ENCODE measurements at regions not wholly inside any gene's neighbourhood (a gene's known extent, or its start where the extent isn't known, plus 50 kb on each side); places are given as distances from the start of the nearest gene placed in this dataset.

DNA sequence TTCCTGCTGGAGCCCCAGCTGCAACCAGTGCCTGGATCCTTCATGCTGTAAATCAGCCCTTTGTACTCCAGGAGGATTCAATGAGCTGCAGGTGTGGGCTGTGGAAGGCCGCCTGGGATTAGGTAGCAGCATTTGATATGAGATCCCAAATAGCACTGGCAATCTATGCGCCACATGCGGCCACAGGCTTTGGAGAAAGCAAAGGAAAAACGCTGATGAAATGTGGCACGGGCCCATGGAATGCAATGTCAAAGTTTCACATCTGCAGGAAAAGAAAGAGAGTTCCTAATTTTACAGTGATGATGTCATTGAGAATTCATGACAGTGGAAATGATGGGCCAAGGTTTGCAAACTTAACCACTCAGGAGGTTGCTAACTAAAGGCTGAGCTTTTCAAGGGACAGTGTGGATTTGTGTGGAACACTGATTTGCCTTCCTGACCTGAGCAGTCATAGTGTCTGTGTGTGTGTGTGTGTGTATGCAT, 216.4 kb upstream of the OSR1 start:
- DNase-seq (ENCODE audit: low read depth) = peak; percentile 81

DNA sequence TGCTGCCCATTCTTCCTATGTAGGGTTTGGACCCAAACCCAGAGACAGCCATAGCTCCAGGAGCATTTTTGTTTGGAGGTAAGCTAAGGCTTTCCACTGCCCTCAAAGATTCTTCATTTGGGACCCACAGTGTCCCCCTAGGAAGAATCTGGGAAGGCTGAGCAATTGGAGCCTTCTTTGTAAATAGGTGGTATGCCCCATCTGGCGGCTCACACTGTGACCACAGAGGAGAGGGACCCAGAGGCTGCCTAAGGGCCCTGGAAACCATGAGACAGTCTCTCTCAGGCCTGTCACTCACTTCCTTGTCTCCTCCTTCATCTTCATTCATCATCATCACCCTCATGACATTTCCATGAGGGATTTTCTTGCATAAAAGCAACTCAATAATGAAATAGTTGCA, 215.4 kb upstream of the OSR1 start:
- TF ChIP-seq, protein P1, sequence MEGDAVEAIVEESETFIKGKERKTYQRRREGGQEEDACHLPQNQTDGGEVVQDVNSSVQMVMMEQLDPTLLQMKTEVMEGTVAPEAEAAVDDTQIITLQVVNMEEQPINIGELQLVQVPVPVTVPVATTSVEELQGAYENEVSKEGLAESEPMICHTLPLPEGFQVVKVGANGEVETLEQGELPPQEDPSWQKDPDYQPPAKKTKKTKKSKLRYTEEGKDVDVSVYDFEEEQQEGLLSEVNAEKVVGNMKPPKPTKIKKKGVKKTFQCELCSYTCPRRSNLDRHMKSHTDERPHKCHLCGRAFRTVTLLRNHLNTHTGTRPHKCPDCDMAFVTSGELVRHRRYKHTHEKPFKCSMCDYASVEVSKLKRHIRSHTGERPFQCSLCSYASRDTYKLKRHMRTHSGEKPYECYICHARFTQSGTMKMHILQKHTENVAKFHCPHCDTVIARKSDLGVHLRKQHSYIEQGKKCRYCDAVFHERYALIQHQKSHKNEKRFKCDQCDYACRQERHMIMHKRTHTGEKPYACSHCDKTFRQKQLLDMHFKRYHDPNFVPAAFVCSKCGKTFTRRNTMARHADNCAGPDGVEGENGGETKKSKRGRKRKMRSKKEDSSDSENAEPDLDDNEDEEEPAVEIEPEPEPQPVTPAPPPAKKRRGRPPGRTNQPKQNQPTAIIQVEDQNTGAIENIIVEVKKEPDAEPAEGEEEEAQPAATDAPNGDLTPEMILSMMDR (conservative IDR thresholded peaks at IDR 0.05; ENCODE audit: low read depth, low read length) = no peak
- H3K4me3 ChIP-seq (ENCODE audit: low read depth, low read length) = no peak overlapping the region
- no peak for DNase-seq (ENCODE audit: low read depth)

More for the DNA sequence above, 216.4 kb upstream of the OSR1 start:
- no peak overlapping the region for H3K4me3 ChIP-seq (ENCODE audit: low read depth, low read length)
- TF ChIP-seq, protein P1 (conservative IDR thresholded peaks at IDR 0.05; ENCODE audit: low read depth, low read length) = no peak

DNA sequence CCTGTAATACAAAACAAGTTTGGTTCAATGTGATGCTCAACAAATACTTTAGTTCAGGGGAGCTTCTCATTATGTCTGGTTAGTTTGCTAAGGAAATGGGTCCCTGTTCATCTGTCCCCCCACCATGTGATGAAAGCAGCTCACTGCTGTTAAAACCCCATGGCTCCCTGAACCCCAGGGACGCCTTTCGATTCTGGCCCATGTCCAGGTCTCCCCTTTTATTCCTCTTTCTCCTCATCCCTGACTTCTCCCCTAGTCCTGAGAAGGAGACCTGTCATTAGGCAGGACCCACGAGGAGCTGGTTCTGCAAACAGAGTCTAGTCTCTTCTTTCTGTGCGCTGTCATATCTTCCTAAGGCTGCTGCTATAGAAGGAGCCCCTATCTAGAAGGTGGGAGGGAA, 213.3 kb upstream of the OSR1 start:
- TF ChIP-seq, protein P1 (conservative IDR thresholded peaks at IDR 0.05; ENCODE audit: low read depth, low read length) = no peak
- no peak overlapping the region for H3K4me3 ChIP-seq (ENCODE audit: low read depth, low read length)
- DNase-seq (ENCODE audit: low read depth) = no peak

DNA sequence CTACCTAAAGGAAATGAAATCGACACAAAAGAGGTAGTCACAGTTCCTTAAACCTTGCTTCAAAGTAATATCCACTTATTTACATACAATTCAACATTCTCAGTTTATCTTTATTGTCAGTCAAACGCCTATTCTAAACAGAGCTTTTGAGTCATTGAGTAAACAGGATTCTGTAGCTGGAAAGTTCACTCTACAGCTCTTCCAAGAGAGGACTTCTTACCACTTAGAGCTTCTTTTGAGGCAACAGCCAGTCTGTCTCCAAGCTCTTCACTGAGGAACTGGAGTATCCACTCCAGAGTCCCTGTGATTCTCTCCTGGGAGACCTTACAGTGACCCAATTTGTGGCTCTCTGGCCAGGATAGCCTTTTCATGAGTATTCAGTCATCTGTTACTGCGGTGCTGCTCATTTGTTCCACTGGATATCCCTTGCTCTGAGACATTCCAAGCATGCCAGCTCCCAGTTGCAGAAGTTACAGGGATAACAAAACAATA, 210.9 kb upstream of the OSR1 start:
- peak; percentile 43 for DNase-seq (ENCODE audit: low read depth)
- TF ChIP-seq, protein P1 (conservative IDR thresholded peaks at IDR 0.05; ENCODE audit: low read depth, low read length) = no peak
- no peak overlapping the region for H3K4me3 ChIP-seq (ENCODE audit: low read depth, low read length)

DNA sequence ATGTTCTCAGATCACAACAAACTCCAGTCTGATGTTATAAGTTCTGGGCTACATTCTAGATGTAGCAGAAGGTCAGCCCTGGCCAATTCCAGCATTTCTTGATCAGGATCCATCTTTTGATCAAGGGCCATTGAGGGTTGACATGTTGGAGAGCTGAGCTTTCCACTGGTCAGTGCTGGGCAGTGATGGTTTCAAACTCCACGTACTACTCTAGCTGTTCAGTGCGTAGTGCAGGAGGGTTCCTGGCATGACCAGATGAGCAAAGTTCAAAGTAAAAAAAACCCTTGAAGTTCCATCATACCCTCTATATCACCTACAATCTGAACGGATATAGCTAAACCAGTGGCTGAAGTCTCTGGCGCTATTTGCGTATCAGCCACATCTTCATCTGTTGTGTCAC, 210.4 kb upstream of the OSR1 start:
- H3K4me3 ChIP-seq (ENCODE audit: low read depth, low read length) = no peak overlapping the region
- TF ChIP-seq, protein P1 (conservative IDR thresholded peaks at IDR 0.05; ENCODE audit: low read depth, low read length) = no peak
- no peak for DNase-seq (ENCODE audit: low read depth)

DNA sequence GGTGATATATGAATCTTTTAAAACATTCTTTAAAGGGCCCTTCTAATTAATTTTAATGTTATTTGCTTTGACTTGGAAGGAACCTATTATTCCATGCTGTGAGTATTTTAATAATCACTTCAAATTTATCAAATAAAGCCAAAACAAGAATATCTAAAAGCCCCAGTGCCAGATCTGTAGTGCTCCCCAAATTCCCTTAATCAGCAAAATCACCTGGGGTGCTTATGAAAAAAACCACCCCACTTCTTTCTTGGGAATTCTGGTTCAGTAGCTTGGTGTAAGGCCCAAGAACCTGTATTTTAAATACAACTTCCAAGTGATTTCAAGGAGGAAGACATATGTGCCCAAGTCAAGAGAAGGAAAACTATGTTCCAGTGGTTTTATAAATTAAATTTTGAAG, 202.4 kb upstream of the OSR1 start:
- H3K4me3 ChIP-seq (ENCODE audit: low read depth, low read length) = no peak overlapping the region
- no peak for DNase-seq (ENCODE audit: low read depth)
- TF ChIP-seq, protein P1 (conservative IDR thresholded peaks at IDR 0.05; ENCODE audit: low read depth, low read length) = no peak

DNA sequence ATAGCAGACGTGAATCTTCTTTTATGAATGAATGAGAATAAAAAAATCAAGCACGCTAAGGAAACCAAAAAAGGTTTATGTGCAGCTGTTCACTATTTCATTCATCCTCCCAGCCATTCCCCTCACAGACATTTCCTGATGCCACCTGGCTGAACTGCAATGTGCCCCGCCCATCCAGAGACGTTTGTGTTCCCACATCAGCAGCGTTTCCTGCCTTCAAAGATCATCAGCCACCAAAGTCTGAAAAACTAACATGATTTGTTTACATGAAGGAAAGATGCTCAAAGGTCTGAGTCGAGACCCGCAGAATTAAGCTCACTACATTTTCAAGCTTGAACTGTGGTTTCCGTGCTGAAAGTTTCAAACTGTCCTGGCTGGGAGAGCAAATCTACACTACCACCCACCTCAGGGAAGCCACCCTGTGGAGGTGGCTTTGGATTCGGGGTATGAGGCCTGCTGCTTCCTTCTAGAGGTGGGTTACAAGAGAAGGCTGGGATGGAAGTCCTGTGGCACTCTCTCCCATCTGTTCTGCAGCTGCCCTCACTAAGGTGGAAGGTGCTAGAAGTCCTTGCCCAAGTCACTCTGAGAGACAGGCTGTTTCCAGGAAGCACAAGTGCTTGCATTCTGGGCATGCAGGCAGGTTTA, 201.3 kb upstream of the OSR1 start:
- no peak for DNase-seq (ENCODE audit: low read depth)
- no peak overlapping the region for H3K4me3 ChIP-seq (ENCODE audit: low read depth, low read length)
- TF ChIP-seq, protein P1 (conservative IDR thresholded peaks at IDR 0.05; ENCODE audit: low read depth, low read length) = no peak

All from choroid plexus epithelial cell (primary cell).